Activated naive CD4-positive, alpha-beta T cell treated with anti-CD3 and anti-CD28 coated beads, Interleukin-2, amount 50 U/mL, for 72 hours (primary cell): ENCODE measurements at regions not wholly inside any gene's neighbourhood (a gene's known extent, or its start where the extent isn't known, plus 50 kb on each side); places are given as distances from the start of the nearest gene placed in this dataset.

Source experiments
- ATAC-seq, 2 donors: fragments of 150-1000 bp; cut with Tn5 transposase; 2 replicates each; pipeline ENCODE4 v1.10.0; 2021; ENCODE audit warnings: mild to moderate bottlenecking in 2 of 2, moderate library complexity in 2 of 2
- DNase-seq, 2 donors: peaks; one replicate each; pipeline ENCODE4 v3.0.0; 2021 to 2022; ENCODE audit warnings: low spot score in 2 of 2
- H3K27ac Mint-ChIP-seq, 2 donors: one replicate each; pipeline ENCODE4 v1.8.0; 2022; ENCODE audit warnings: mild to moderate bottlenecking in 2 of 2, mixed read lengths in 2 of 2
- H3K36me3 Mint-ChIP-seq, 2 donors: one replicate each; pipeline ENCODE4 v1.8.0; 2022; ENCODE audit warnings: mixed read lengths in 2 of 2
- H3K9me3 Mint-ChIP-seq, 2 donors: one replicate each; pipeline ENCODE4 v1.8.0; 2022; ENCODE audit warnings: mixed read lengths in 2 of 2

DNA sequence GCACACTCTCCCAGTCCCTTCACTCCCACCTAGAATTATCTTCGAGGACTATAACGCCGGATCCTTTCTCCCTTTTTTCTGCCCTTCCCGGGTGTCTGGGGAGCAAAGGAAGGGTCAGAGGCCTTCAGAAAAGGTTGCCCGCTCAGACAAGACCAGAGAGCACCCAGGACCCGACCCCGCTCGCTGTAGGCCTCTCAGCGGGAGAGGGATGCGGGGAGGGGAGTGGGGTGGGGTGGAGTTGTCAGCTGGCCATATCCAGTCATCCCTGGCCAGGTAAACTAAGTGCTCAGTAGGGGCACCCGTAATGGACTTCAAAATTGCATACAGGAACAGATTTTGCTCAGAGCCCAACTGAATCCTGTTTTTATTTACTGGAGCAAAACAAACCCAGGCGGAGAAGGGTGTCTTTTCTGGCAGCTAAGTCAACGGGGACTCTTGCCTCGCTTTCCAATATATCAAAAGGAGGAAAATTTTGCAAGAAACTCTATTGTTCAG, 65.0 kb downstream of the NOL4 start:
- Mint-ChIP-seq H3K36me3 (peaks cover 0 to 4% of the 10 kb centered on the region in 2 donors), H3K9me3 (peaks cover 10 to 15% of the 10 kb centered on the region in 2 donors), H3K27ac (no peak overlapping the region)
- no peak for ATAC-seq
- no peak for DNase-seq

GRCh38 chr18:34158881-34159690, 65.6 kb downstream of the NOL4 start:
- peaks cover 10 to 15% of the 10 kb centered on the region in 2 donors for H3K9me3 Mint-ChIP-seq
- peaks cover 0 to 4% of the 10 kb centered on the region in 2 donors for H3K36me3 Mint-ChIP-seq

DNA sequence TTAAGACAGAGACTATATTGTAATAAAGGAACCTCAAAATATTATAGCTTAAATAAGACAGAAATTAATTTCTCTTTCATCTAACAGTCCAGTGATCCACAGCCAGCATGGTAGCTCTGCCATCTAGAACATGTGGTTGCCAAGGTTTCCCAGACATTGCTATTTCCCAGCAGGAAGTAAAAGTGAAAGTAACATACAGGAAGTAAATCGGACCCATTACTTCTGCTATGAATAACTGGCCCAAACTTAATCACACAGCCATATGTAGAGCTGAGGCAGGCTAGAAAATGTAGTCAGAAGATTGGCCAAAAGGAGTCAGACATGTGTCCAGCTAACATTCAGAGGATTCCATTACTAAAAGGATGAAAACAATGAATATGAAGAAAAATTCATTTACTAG, 71.0 kb downstream of the NOL4 start:
- H3K36me3 Mint-ChIP-seq = peaks cover 0 to 4% of the 10 kb centered on the region in 2 donors
- peaks cover 10 to 17% of the 10 kb centered on the region in 2 donors for H3K9me3 Mint-ChIP-seq
- DNase-seq (no peak), ATAC-seq (no peak)
- no peak overlapping the region for H3K27ac Mint-ChIP-seq

More at GRCh38 chr18:34158881-34159690, 65.6 kb downstream of the NOL4 start:
- DNase-seq = no peak
- ATAC-seq = no peak
- no peak overlapping the region for H3K27ac Mint-ChIP-seq

- DNase-seq (no peak), ATAC-seq (no peak)
- H3K36me3 Mint-ChIP-seq = no peaks in the 10 kb centered on the region
- no peak overlapping the region for H3K27ac Mint-ChIP-seq
- H3K9me3 Mint-ChIP-seq = peaks cover 8 to 10% of the 10 kb centered on the region in 2 donors
Observed at GRCh38 chr18:34131006-34131405, 93.7 kb downstream of the NOL4 start.

GRCh38 chr18:34128436-34128835, 96.3 kb downstream of the NOL4 start:
- DNase-seq (no peak), ATAC-seq (no peak)
- H3K27ac Mint-ChIP-seq = no peak overlapping the region
- peaks cover 0 to 6% of the 10 kb centered on the region in 2 donors for H3K9me3 Mint-ChIP-seq
- no peaks in the 10 kb centered on the region for H3K36me3 Mint-ChIP-seq

- ATAC-seq (no peak), DNase-seq (no peak)
- no peaks in the 10 kb centered on the region for H3K9me3 Mint-ChIP-seq
- no peaks in the 10 kb centered on the region for H3K36me3 Mint-ChIP-seq
- H3K27ac Mint-ChIP-seq = no peak overlapping the region
Observed at GRCh38 chr18:34126121-34126520, 98.6 kb downstream of the NOL4 start.

DNA sequence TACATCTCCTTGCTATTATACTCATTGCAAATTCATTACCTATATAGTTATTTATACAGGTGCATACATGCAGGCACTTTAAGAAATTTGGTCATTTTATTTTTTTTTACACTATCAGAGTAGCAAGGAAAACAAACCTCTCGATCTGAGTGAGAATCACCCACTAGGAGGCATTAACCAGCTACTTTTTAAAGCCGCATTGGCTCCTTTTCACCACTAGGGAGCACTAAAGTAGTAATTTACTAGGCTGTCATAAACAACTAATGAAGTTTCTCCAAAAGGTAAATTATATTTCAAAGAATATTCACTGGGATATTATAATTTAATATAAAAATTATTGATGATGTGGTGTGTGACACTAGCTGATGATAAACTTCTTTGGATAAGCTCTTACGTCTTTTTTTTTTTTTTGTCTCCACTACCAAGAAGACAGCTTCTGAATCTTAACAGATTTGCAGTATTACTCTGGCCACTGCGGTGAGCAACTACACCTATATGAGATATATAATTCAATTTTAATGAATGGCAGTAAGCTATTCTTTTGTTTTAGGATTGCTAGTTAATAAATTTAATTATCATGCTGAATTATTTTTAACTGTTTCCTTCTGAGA, 101.9 kb downstream of the NOL4 start:
- no peaks in the 10 kb centered on the region for H3K9me3 Mint-ChIP-seq
- no peak overlapping the region for H3K27ac Mint-ChIP-seq
- H3K36me3 Mint-ChIP-seq = no peaks in the 10 kb centered on the region
- DNase-seq (no peak), ATAC-seq (no peak)

DNA sequence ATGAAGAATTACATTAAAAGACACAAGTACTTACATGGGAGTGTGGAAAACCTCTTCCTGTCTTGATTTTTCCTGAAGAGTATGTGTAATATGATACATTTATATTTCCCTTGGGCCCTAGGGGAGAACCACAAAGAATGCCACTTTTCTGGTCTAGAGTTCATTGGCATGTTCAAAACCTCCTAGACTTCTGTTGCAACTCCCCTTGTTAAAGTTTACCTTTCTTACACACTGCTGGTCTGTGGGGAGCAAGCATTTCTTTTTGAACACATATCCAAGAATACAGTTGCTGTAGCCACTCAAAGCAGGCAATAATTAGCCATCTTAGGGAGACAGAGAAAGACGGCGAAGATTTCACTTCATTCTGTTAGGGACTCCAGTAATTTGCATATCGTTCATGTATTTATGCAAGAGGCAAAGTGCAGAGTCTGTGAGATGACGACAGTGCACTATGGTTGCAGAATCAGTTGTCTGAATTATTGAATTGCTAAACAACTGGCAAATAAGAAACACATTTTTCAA, 103.5 kb downstream of the NOL4 start:
- no peak overlapping the region for H3K27ac Mint-ChIP-seq
- H3K36me3 Mint-ChIP-seq = no peaks in the 10 kb centered on the region
- ATAC-seq (no peak), DNase-seq (no peak)
- no peaks in the 10 kb centered on the region for H3K9me3 Mint-ChIP-seq

DNA sequence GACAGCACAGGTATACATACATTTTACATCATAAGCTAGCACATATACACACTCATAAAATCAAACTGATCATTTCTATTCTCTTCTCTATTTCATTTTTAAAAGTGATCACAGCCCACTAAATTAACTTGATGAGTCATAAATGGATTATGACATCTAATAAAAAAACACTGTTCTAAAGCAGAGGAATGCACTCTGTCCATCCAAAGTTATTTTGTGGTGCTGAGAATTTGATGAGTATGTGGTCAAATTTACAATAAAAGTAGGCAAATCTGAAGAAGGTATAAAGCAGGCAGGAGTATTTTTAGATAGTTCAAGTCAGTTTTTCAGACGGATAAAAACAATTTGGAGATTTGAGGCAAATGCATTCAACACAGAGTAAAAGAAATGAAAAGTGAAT, 104.4 kb downstream of the NOL4 start:
- Mint-ChIP-seq H3K36me3 (no peaks in the 10 kb centered on the region), H3K27ac (no peak overlapping the region), H3K9me3 (no peaks in the 10 kb centered on the region)
- no peak for DNase-seq
- no peak for ATAC-seq

GRCh38 chr18:34117319-34117718, 107.4 kb downstream of the NOL4 start:
- DNase-seq = no peak

DNA sequence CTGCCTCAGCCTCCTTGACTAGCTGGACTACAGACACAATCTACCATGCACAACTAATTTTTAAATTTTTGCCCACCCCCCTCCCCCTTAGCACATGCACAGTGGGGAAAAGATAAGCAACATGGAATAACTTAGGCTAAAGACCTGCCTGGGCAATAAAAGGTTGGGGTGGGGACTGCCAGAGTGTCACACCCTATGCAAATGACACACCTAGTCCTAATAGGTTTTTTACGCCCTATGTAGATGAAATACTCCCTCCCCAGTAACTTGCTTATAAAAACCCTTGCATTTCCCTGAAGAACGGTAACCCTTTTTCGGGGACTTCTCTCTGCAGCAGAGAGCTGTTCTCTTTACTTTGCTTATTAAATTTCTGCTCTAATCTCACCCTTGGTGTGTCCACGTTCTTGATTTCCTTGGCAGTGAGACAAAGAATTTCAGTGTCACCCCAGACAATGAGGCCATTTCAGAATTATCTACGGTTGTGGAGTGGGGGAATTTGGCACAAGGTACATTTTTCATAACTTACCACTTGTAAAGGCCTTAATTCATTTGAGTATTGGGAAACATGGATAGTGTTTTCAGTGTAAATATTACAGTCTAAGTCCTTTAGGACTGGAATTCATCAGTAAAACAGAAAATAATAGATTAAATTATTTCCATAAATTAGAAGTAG, 109.2 kb downstream of the NOL4 start:
- H3K9me3 Mint-ChIP-seq = peaks cover 3% of the 10 kb centered on the region in 2 donors
- no peak overlapping the region for H3K27ac Mint-ChIP-seq
- no peak for DNase-seq
- no peaks in the 10 kb centered on the region for H3K36me3 Mint-ChIP-seq
- no peak for ATAC-seq

More at GRCh38 chr18:34117319-34117718, 107.4 kb downstream of the NOL4 start:
- no peak for ATAC-seq
- Mint-ChIP-seq H3K9me3 (peaks cover 0 to 2% of the 10 kb centered on the region in 2 donors), H3K36me3 (no peaks in the 10 kb centered on the region), H3K27ac (no peak overlapping the region)

GRCh38 chr18:34114996-34115395, 109.7 kb downstream of the NOL4 start:
- DNase-seq (no peak), ATAC-seq (no peak)
- Mint-ChIP-seq H3K27ac (no peak overlapping the region), H3K36me3 (no peaks in the 10 kb centered on the region), H3K9me3 (peaks cover 3 to 5% of the 10 kb centered on the region in 2 donors)

DNA sequence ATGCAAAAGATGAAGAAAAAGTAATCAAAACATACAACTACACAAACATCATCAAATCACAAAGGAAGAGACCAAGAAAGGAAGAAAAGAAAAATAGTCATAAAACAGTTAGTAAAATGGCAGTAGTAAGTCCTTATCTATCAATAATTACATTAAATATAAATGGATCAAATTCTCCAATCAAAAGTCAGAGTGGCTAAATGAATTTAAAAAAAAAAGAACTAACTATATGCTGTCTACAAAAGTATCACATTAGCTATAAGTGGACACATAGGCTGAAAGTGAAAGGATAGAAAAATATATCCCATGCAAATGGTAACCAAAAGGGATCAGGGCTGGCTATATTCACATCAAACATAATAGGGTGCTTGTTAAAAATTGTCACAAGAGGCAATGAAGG, 116.5 kb downstream of the NOL4 start:
- peaks cover 0 to 6% of the 10 kb centered on the region in 2 donors for H3K36me3 Mint-ChIP-seq
- H3K27ac Mint-ChIP-seq = no peak overlapping the region
- DNase-seq (no peak), ATAC-seq (no peak)
- H3K9me3 Mint-ChIP-seq = peaks cover 16 to 19% of the 10 kb centered on the region in 2 donors

DNA sequence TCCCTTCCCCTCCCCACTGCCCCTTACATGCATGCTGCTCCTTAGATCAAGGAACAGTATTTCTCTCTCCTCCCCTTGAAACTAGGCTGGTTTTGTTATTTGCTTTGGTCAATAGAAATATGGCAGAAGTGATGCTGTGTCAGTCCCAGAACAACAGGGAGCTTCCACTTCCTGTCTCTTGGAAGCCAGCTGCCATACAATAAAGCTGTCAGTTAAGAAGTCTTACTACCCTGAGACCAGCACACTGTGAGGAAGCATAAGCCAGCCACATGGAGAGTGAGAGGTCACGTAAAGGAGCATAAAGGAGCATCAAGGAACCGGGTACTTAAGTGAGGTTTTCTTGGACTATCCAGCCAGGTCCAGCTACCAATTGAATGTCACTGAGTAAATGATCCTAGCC, 126.6 kb downstream of the NOL4 start:
- H3K36me3 Mint-ChIP-seq = no peaks in the 10 kb centered on the region
- no peak overlapping the region for H3K27ac Mint-ChIP-seq
- DNase-seq (no peak), ATAC-seq (no peak)
- H3K9me3 Mint-ChIP-seq = peaks cover 0 to 9% of the 10 kb centered on the region in 2 donors

GRCh38 chr18:34097312-34097711, 127.4 kb downstream of the NOL4 start:
- DNase-seq = no peak
- Mint-ChIP-seq H3K27ac (no peak overlapping the region), H3K36me3 (no peaks in the 10 kb centered on the region), H3K9me3 (peaks cover 0 to 9% of the 10 kb centered on the region in 2 donors)
- no peak for ATAC-seq

GRCh38 chr18:34094148-34094547, 130.6 kb downstream of the NOL4 start:
- DNase-seq (no peak), ATAC-seq (no peak)
- Mint-ChIP-seq H3K27ac (no peak overlapping the region), H3K36me3 (no peaks in the 10 kb centered on the region), H3K9me3 (peaks cover 14 to 15% of the 10 kb centered on the region in 2 donors)

DNA sequence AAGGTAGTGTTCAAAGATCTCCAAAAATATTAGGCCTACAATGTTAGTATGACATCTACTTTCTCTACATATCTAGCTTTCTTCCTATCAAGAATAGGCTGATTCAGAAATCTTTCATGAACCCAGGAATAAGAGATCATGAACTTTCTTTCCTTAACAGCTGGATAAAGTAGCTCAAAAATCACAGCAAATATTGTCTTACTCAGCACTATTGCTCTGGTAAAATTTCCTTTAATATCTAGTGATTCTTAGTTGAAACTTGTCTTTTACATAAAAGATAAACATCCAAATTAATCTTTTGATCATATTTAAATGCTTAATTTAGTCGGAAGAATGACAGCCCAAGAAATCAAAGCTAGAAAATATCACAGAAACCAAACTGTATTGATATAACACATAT, 131.9 kb downstream of the NOL4 start:
- H3K27ac Mint-ChIP-seq = no peak overlapping the region
- H3K9me3 Mint-ChIP-seq = peaks cover 12 to 14% of the 10 kb centered on the region in 2 donors
- DNase-seq (no peak), ATAC-seq (no peak)
- H3K36me3 Mint-ChIP-seq = no peaks in the 10 kb centered on the region
